ENCODE measurements at regions not wholly inside any gene's neighbourhood (a gene's known extent, or its start where the extent isn't known, plus 50 kb on each side); places are given as distances from the start of the nearest gene placed in this dataset.

- H3K36me3 Mint-ChIP-seq (ENCODE audit: low read depth, unreplicated experiment), result no peaks in the 10 kb centered on the region
- no peaks in the 10 kb centered on the region for H3K27me3 Mint-ChIP-seq (ENCODE audit: unreplicated experiment)
- TF ChIP-seq CTCF (IDR thresholded peaks at IDR 0.05; ENCODE audit: unreplicated experiment), result no peak
- H3K9me3 Mint-ChIP-seq (ENCODE audit: unreplicated experiment), result no peaks in the 10 kb centered on the region
- DNase-seq (ENCODE audit: low spot score), result no peak
- H3K27ac Mint-ChIP-seq (ENCODE audit: unreplicated experiment), result no peak overlapping the region
- no peak overlapping the region for H3K4me3 Mint-ChIP-seq (ENCODE audit: unreplicated experiment)
- no peaks in the 10 kb centered on the region for H3K4me1 Mint-ChIP-seq (ENCODE audit: unreplicated experiment)
These were observed 97.7 kb upstream of the MTPN start for GRCh38 chr7:136074843-136075242.

- Mint-ChIP-seq H3K4me3 (ENCODE audit: unreplicated experiment) (no peak overlapping the region), H3K27me3 (ENCODE audit: unreplicated experiment) (no peaks in the 10 kb centered on the region), H3K36me3 (ENCODE audit: low read depth, unreplicated experiment) (no peaks in the 10 kb centered on the region), H3K9me3 (ENCODE audit: unreplicated experiment) (no peaks in the 10 kb centered on the region), H3K4me1 (ENCODE audit: unreplicated experiment) (no peaks in the 10 kb centered on the region), H3K27ac (ENCODE audit: unreplicated experiment) (no peak overlapping the region)
- no peak for DNase-seq (ENCODE audit: low spot score)
- no peak for TF ChIP-seq CTCF (IDR thresholded peaks at IDR 0.05; ENCODE audit: unreplicated experiment)
These were observed 95.3 kb upstream of the MTPN start for GRCh38 chr7:136072447-136072846.

GRCh38 chr7:136070736-136071505 lies 93.8 kb upstream of the MTPN start:
- Mint-ChIP-seq H3K36me3 (ENCODE audit: low read depth, unreplicated experiment) (no peaks in the 10 kb centered on the region), H3K27me3 (ENCODE audit: unreplicated experiment) (no peaks in the 10 kb centered on the region), H3K4me1 (ENCODE audit: unreplicated experiment) (no peaks in the 10 kb centered on the region), H3K4me3 (ENCODE audit: unreplicated experiment) (no peak overlapping the region), H3K9me3 (ENCODE audit: unreplicated experiment) (no peaks in the 10 kb centered on the region), H3K27ac (ENCODE audit: unreplicated experiment) (no peak overlapping the region)
- no peak for DNase-seq (ENCODE audit: low spot score)
- no peak for TF ChIP-seq CTCF (IDR thresholded peaks at IDR 0.05; ENCODE audit: unreplicated experiment)

GRCh38 chr7:136069840-136070529 lies 92.8 kb upstream of the MTPN start:
- no peaks in the 10 kb centered on the region for H3K36me3 Mint-ChIP-seq (ENCODE audit: low read depth, unreplicated experiment)
- DNase-seq (ENCODE audit: low spot score), result no peak
- H3K27ac Mint-ChIP-seq (ENCODE audit: unreplicated experiment), result no peak overlapping the region
- H3K27me3 Mint-ChIP-seq (ENCODE audit: unreplicated experiment), result no peaks in the 10 kb centered on the region
- no peaks in the 10 kb centered on the region for H3K9me3 Mint-ChIP-seq (ENCODE audit: unreplicated experiment)
- H3K4me1 Mint-ChIP-seq (ENCODE audit: unreplicated experiment), result no peaks in the 10 kb centered on the region
- TF ChIP-seq CTCF (IDR thresholded peaks at IDR 0.05; ENCODE audit: unreplicated experiment), result no peak
- H3K4me3 Mint-ChIP-seq (ENCODE audit: unreplicated experiment), result no peak overlapping the region

GRCh38 chr7:136067277-136067676 lies 90.1 kb upstream of the MTPN start:
- Mint-ChIP-seq H3K9me3 (ENCODE audit: unreplicated experiment) (no peaks in the 10 kb centered on the region), H3K4me3 (ENCODE audit: unreplicated experiment) (no peak overlapping the region), H3K27me3 (ENCODE audit: unreplicated experiment) (peaks cover 1% of the 10 kb centered on the region), H3K36me3 (ENCODE audit: low read depth, unreplicated experiment) (no peaks in the 10 kb centered on the region), H3K27ac (ENCODE audit: unreplicated experiment) (no peak overlapping the region), H3K4me1 (ENCODE audit: unreplicated experiment) (no peaks in the 10 kb centered on the region)
- no peak for DNase-seq (ENCODE audit: low spot score)
- TF ChIP-seq CTCF (IDR thresholded peaks at IDR 0.05; ENCODE audit: unreplicated experiment), result no peak
